ENCODE measurements at regions not wholly inside any gene's neighbourhood (a gene's known extent, or its start where the extent isn't known, plus 50 kb on each side); places are given as distances from the start of the nearest gene placed in this dataset.

DNA sequence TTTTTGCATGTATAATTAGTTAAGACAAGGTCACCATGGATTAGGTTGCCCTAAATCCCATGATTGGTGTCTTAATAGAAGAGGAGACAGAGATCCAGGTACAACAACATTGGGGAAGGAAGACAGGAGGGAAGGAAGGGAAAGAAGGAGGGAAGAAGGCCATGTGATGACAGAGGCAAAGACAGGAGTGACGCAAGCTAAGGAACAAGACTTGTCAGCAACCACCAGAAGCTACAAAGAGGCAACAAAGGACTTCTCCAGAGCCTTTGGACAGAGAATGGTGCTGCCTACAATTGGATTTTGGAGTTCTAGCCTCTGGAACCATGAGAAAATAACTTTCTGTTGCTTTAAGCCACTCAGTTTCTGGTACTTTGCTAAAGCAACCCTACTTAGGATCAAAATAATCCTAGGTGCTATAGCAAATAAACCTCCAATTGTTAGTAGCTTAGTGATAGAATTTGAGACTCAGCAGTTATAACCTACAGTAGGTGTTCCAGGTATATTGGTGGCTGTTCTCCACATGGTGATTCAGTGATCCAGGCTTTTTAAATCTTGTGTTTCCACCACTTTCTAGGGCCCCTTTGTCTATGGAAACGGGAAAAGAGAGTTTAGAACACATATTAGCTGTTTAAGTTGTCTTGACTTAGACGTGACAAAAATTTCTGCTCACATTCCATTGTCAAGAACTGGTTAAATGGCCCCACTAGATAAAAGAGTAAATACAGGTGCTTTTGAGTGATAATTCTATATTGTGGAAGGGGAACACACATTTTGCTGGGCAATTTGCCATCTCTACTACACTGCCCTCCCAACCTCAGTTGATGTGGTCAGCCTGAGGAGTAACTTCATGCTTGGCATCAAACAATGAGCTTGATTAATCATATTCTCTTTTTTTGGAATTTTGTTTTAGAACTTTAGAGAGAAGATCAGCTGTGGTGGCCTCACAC is 70.5 kb upstream of the SP4 start:
- no peak overlapping the region for H3K27ac ChIP-seq
- H3K27me3 ChIP-seq (ENCODE audit: insufficient read depth, low read depth, severe bottlenecking): no peaks in the 10 kb centered on the region
- H3K36me3 ChIP-seq: no peaks in the 10 kb centered on the region
- no peak overlapping the region for H3K4me3 ChIP-seq (ENCODE audit: low read depth, low read length)
- TF ChIP-seq, protein P1, sequence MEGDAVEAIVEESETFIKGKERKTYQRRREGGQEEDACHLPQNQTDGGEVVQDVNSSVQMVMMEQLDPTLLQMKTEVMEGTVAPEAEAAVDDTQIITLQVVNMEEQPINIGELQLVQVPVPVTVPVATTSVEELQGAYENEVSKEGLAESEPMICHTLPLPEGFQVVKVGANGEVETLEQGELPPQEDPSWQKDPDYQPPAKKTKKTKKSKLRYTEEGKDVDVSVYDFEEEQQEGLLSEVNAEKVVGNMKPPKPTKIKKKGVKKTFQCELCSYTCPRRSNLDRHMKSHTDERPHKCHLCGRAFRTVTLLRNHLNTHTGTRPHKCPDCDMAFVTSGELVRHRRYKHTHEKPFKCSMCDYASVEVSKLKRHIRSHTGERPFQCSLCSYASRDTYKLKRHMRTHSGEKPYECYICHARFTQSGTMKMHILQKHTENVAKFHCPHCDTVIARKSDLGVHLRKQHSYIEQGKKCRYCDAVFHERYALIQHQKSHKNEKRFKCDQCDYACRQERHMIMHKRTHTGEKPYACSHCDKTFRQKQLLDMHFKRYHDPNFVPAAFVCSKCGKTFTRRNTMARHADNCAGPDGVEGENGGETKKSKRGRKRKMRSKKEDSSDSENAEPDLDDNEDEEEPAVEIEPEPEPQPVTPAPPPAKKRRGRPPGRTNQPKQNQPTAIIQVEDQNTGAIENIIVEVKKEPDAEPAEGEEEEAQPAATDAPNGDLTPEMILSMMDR (IDR thresholded peaks at IDR 0.05; ENCODE audit: low read depth, low read length): no peak
- no peak for DNase-seq
- H3K9me3 ChIP-seq (ENCODE audit: severe bottlenecking): no peaks in the 10 kb centered on the region

DNA sequence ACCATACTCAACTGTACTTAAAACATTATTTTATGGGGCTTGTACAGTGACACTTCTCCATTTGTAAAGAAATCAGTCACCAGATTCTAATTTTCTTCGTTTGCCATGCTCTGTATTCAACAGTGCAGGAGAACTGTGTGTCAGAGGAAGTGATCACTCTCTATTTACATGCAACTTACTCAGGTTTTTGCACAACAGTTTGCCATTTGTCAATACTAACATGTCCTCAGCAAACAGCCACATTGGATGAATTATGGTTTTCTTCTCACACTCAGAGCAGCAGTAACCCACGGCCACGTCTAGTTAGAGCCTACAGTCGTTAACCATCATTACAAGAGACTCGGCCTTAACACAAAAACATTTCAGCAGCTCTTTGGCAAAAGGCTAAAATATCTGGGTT is 69.2 kb upstream of the SP4 start:
- TF ChIP-seq, protein P1 (IDR thresholded peaks at IDR 0.05; ENCODE audit: low read depth, low read length): no peak
- no peak overlapping the region for H3K4me3 ChIP-seq (ENCODE audit: low read depth, low read length)
- H3K9me3 ChIP-seq (ENCODE audit: severe bottlenecking): no peaks in the 10 kb centered on the region
- H3K36me3 ChIP-seq: no peaks in the 10 kb centered on the region
- DNase-seq: no peak
- H3K27me3 ChIP-seq (ENCODE audit: insufficient read depth, low read depth, severe bottlenecking): no peaks in the 10 kb centered on the region
- no peak overlapping the region for H3K27ac ChIP-seq

DNA sequence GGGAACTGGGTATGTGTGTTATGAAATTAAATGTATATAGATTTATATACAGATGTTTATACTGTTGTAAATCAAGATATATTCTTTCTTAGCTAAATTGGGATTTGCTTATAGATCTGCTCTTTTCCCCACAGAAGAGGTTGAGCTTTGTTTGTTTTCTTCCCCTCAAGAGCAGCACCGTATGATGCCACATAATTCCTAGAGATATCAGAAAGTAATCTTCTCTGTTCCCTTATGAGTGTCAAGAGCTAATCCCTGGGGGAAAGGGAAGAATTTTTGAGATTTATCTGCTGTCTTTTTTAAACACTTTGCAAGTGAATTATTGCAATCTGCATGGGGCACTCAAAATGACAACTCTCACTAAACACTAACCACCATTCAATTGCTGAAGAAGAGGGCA is 68.7 kb upstream of the SP4 start:
- DNase-seq: no peak
- Histone ChIP-seq H3K36me3 (no peaks in the 10 kb centered on the region), H3K27me3 (ENCODE audit: insufficient read depth, low read depth, severe bottlenecking) (no peaks in the 10 kb centered on the region), H3K4me3 (ENCODE audit: low read depth, low read length) (no peak overlapping the region), H3K27ac (no peak overlapping the region), H3K9me3 (ENCODE audit: severe bottlenecking) (no peaks in the 10 kb centered on the region)
- TF ChIP-seq, protein P1 (IDR thresholded peaks at IDR 0.05; ENCODE audit: low read depth, low read length): no peak

DNA sequence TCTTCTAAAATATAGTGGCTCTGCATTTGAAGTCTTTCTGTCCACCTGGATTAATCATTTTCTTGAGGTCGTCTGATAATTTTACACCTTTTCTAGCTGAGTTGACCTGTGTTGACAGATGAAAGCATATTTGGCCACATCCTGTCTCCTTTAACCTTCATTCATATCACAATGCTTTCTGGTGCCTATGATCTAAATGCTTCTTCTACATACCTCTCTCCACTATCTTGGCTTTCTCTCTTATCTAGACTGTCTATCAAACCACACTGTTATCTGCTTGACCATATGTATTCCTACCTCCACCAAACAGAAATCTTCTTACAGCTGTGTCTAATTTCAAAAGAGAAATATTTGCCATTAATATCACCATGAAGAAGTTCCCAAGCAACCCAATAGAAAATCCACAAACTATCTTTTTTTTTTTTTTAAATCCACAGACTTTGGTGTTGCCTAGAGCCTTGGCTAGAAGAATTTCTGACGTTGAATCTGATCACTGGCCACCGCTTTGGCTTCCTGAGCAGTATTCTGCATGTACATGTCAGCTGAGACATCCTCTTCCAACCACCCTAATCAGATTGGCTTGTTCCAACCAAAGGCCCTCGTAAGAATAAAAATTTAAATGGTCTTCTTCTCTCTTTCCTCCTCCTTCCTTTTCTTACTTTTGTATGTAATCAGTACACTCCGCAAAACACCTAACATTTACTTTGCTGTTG is 66.3 kb upstream of the SP4 start:
- TF ChIP-seq, protein P1 (IDR thresholded peaks at IDR 0.05; ENCODE audit: low read depth, low read length): no peak
- no peaks in the 10 kb centered on the region for H3K36me3 ChIP-seq
- no peaks in the 10 kb centered on the region for H3K27me3 ChIP-seq (ENCODE audit: insufficient read depth, low read depth, severe bottlenecking)
- peaks cover 3% of the 10 kb centered on the region for H3K9me3 ChIP-seq (ENCODE audit: severe bottlenecking)
- H3K4me3 ChIP-seq (ENCODE audit: low read depth, low read length): no peak overlapping the region
- H3K27ac ChIP-seq: no peak overlapping the region
- no peak for DNase-seq

DNA sequence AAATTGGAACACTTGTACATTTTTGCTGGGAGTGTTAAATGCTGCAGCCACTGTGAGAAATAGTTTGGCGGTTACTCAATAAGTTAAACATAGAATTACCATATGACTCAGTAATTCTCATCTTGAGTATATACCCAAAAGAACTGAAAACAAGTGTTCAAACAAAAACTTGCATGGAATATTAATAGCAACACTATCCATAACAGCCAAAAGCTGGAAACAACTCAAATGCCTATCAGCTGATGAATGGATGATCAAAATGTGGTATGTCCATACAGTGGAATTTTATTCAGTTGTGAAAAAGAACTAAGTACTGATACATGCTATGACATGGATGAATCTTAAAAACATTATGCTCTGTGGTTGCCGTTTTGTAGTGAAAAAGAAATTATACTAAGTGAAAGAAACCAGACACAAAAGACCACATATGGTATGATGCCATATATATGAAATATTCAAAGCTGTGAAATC is 63.0 kb upstream of the SP4 start:
- TF ChIP-seq, protein P1 (IDR thresholded peaks at IDR 0.05; ENCODE audit: low read depth, low read length): no peak
- Histone ChIP-seq H3K36me3 (no peaks in the 10 kb centered on the region), H3K27me3 (ENCODE audit: insufficient read depth, low read depth, severe bottlenecking) (no peaks in the 10 kb centered on the region), H3K27ac (no peak overlapping the region), H3K9me3 (ENCODE audit: severe bottlenecking) (peaks cover 3% of the 10 kb centered on the region), H3K4me3 (ENCODE audit: low read depth, low read length) (no peak overlapping the region)
- no peak for DNase-seq

Measured in WERI-Rb-1 (cell line).